GM10266 (cell line): ENCODE measurements at regions not wholly inside any gene's neighbourhood (a gene's known extent, or its start where the extent isn't known, plus 50 kb on each side); places are given as distances from the start of the nearest gene placed in this dataset.

Experiments used
- DNase-seq: peaks from one replicate; pipeline ENCODE4 v3.0.0; 2012; ENCODE audit errors: extremely low spot score
- TF ChIP-seq, protein P1 (sequence below): IDR thresholded peaks from 2 replicates; pipeline ENCODE4 v1.5.1; 2012; ENCODE audit warnings: mild to moderate bottlenecking, low read depth; ENCODE audit not compliant: control insufficient read depth, insufficient read depth; ENCODE audit errors: missing control alignments

DNA sequence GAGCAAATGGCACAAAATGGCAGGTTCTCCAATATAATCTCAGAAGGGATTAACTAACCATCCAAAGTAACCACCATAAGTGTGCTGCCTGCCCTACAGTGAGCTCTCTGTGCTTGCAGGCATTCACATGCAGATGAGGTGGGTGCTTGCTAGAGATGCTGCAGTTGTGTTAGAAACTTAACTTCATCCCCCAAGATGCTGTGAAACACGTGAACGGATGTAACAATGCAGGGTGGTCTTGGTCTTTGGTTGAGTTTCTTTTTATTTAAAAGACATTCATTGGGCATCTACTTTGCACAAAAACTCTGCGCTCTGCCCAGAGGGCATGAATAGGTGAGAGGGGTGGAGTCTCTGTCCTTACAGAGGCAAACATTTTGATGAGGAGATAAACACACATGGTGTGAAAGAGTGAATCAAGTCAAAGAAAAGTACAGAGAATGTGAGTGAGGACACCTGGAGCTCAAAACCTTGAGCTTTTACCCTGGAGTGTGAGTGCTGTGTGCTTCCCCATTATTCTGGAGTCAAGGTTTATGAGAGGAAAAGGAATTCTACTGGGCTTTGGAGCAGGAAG is 143.9 kb upstream of the DAP start:
- TF ChIP-seq, protein P1, sequence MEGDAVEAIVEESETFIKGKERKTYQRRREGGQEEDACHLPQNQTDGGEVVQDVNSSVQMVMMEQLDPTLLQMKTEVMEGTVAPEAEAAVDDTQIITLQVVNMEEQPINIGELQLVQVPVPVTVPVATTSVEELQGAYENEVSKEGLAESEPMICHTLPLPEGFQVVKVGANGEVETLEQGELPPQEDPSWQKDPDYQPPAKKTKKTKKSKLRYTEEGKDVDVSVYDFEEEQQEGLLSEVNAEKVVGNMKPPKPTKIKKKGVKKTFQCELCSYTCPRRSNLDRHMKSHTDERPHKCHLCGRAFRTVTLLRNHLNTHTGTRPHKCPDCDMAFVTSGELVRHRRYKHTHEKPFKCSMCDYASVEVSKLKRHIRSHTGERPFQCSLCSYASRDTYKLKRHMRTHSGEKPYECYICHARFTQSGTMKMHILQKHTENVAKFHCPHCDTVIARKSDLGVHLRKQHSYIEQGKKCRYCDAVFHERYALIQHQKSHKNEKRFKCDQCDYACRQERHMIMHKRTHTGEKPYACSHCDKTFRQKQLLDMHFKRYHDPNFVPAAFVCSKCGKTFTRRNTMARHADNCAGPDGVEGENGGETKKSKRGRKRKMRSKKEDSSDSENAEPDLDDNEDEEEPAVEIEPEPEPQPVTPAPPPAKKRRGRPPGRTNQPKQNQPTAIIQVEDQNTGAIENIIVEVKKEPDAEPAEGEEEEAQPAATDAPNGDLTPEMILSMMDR, result no peak
- DNase-seq, result no peak

DNA sequence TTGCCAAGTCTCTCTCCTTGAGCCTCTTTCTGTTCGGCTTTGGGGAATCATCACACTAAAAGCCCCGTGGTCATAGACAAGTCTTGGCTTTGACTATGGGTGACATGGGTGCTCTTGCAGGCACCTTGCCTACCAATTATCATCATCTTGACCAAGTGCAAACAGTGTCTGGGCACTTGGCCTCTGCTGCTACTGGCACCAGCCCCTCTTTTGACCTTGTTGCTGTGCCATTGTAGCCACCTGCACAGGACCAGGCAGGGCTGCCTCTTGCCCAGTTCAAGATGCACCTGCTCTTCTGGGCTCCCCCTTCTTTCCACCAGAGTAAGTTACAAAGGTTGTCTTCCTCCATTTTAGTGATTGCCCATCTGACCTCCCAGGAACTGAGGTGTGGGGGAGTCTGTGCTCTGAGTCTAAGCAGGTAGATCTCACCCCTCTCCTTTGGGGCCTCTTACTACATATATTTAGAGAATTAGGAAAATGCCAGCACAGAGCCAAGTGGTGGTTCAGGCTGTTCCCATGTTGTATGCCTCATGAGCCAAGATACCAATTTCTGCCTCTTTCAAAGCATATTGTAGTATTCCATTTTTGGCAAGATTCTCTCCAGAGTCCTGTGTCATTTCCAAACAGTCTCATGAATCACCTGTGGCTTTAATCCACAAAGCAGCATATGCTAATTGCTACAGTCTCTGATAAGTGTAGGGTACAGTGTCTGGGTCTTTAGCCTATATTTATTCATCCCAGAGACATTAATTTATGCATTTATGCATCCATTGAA is 142.9 kb upstream of the DAP start:
- TF ChIP-seq, protein P1, result no peak
- no peak for DNase-seq

DNA sequence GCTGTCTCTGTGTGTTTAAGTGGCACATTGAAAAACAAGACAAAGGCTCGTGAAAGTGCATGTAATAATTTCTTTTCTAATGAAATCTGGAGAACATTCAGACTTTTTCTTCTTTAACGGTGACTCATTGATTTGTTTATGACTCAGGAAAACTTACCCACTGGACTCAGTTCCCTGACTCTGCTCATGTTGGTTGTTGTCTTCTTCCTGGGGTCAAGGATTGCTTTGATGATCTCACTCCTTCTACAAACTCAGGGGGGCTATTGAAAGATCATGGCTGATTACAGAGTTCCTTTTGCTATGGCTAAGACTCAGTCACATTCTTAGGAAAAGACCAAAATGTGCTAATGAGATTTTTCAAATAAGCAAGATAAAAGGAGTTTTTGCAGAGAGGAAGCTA is 141.1 kb upstream of the DAP start:
- no peak for DNase-seq
- TF ChIP-seq, protein P1, result no peak

DNA sequence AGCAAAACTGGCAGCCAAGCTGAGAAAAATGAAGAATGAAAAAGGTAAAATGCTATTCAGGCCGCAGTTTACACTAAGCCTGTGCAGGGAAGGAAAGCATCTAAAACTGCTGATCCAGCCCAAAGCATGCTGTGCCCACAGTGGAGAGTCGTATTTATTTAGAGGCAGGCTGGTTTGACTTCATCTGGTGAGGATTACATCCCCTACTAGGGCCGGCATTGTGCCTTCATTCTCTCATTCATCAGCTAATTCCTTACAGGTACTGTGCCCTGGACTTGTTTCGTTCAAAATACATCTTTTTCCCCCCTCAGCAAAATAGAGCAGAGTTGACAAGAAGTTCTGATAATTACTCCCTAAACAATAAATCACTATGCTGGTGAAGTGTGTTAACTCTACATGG is 137.5 kb upstream of the DAP start:
- DNase-seq, result no peak
- TF ChIP-seq, protein P1, result no peak

GRCh38 chr5:10896016-10896415 is 135.0 kb upstream of the DAP start:
- TF ChIP-seq, protein P1, result no peak
- no peak for DNase-seq

GRCh38 chr5:10894445-10895054 is 133.5 kb upstream of the DAP start:
- DNase-seq, result no peak
- TF ChIP-seq, protein P1, result no peak

- no peak for DNase-seq
- TF ChIP-seq, protein P1, result no peak
Observed at GRCh38 chr5:10892911-10893215, 131.8 kb upstream of the DAP start.
